Effector memory CD4-positive, alpha-beta T cell (primary cell): ENCODE measurements at regions not wholly inside any gene's neighbourhood (a gene's known extent, or its start where the extent isn't known, plus 50 kb on each side); places are given as distances from the start of the nearest gene placed in this dataset.

Experiments used
- DNase-seq, 3 donors: peaks; one replicate each; pipeline ENCODE4 v3.0.0-alpha.2; 2020
- H3K27ac ChIP-seq: 2 replicates; pipeline ENCODE4 v1.7.0; 2013; ENCODE audit warnings: mild to moderate bottlenecking, low read length, moderate library complexity; ENCODE audit not compliant: insufficient read depth, poor library complexity, severe bottlenecking
- H3K27me3 ChIP-seq: replicated peaks from 2 replicates; pipeline ENCODE4 v1.7.0; 2013; ENCODE audit warnings: mild to moderate bottlenecking, low read length; ENCODE audit not compliant: insufficient read depth, control insufficient read depth, poor library complexity, severe bottlenecking
- H3K36me3 ChIP-seq: 2 replicates; pipeline ENCODE4 v1.7.0; 2013; ENCODE audit warnings: mild to moderate bottlenecking, low read length, moderate library complexity; ENCODE audit not compliant: control insufficient read depth, insufficient read depth
- H3K4me1 ChIP-seq: 2 replicates; pipeline ENCODE4 v1.7.0; 2013; ENCODE audit warnings: low read length, mild to moderate bottlenecking; ENCODE audit not compliant: control insufficient read depth, insufficient read depth, poor library complexity, severe bottlenecking
- H3K4me3 ChIP-seq: 2 replicates; pipeline ENCODE4 v1.7.0; 2013; ENCODE audit warnings: low read length, low read depth, mild to moderate bottlenecking; ENCODE audit not compliant: insufficient read depth, poor library complexity, severe bottlenecking
- H3K9me3 ChIP-seq: 2 replicates; pipeline ENCODE4 v1.7.0; 2013; ENCODE audit warnings: mild to moderate bottlenecking, low read length, moderate library complexity; ENCODE audit not compliant: control insufficient read depth

- no peak overlapping the region for H3K27ac ChIP-seq
- H3K36me3 ChIP-seq = no peaks in the 10 kb centered on the region
- no peaks in the 10 kb centered on the region for H3K27me3 ChIP-seq
- no peak overlapping the region for H3K4me3 ChIP-seq
- DNase-seq = peak in 1 of 3 donors; percentile 1
- H3K4me1 ChIP-seq = no peaks in the 10 kb centered on the region
- no peaks in the 10 kb centered on the region for H3K9me3 ChIP-seq
These were observed 475.9 kb upstream of the CCL2 start for GRCh38 chr17:33779234-33779591.

- Histone ChIP-seq H3K9me3 (no peaks in the 10 kb centered on the region), H3K4me3 (no peak overlapping the region), H3K27me3 (no peaks in the 10 kb centered on the region), H3K27ac (no peak overlapping the region), H3K36me3 (no peaks in the 10 kb centered on the region), H3K4me1 (no peaks in the 10 kb centered on the region)
- DNase-seq = no peak
These were observed 469.8 kb upstream of the CCL2 start for GRCh38 chr17:33785281-33785680.

- Histone ChIP-seq H3K27ac (no peak overlapping the region), H3K36me3 (no peaks in the 10 kb centered on the region), H3K9me3 (no peaks in the 10 kb centered on the region), H3K4me3 (no peak overlapping the region), H3K27me3 (no peaks in the 10 kb centered on the region), H3K4me1 (no peaks in the 10 kb centered on the region)
- no peak for DNase-seq
These were observed 468.6 kb upstream of the CCL2 start for GRCh38 chr17:33786478-33786877.

GRCh38 chr17:33789658-33790057, 465.4 kb upstream of the CCL2 start:
- Histone ChIP-seq H3K27me3 (no peaks in the 10 kb centered on the region), H3K36me3 (no peaks in the 10 kb centered on the region), H3K9me3 (no peaks in the 10 kb centered on the region), H3K4me1 (no peaks in the 10 kb centered on the region), H3K27ac (no peak overlapping the region), H3K4me3 (no peak overlapping the region)
- DNase-seq = no peak

GRCh38 chr17:33797181-33797580, 457.9 kb upstream of the CCL2 start:
- no peak overlapping the region for H3K4me3 ChIP-seq
- H3K36me3 ChIP-seq = no peaks in the 10 kb centered on the region
- H3K9me3 ChIP-seq = no peaks in the 10 kb centered on the region
- H3K27me3 ChIP-seq = no peaks in the 10 kb centered on the region
- no peaks in the 10 kb centered on the region for H3K4me1 ChIP-seq
- no peak for DNase-seq
- no peak overlapping the region for H3K27ac ChIP-seq

- no peak for DNase-seq
- no peaks in the 10 kb centered on the region for H3K36me3 ChIP-seq
- no peak overlapping the region for H3K4me3 ChIP-seq
- no peak overlapping the region for H3K27ac ChIP-seq
- no peaks in the 10 kb centered on the region for H3K4me1 ChIP-seq
- no peaks in the 10 kb centered on the region for H3K9me3 ChIP-seq
- no peaks in the 10 kb centered on the region for H3K27me3 ChIP-seq
These were observed 456.8 kb upstream of the CCL2 start for GRCh38 chr17:33798308-33798707.

DNA sequence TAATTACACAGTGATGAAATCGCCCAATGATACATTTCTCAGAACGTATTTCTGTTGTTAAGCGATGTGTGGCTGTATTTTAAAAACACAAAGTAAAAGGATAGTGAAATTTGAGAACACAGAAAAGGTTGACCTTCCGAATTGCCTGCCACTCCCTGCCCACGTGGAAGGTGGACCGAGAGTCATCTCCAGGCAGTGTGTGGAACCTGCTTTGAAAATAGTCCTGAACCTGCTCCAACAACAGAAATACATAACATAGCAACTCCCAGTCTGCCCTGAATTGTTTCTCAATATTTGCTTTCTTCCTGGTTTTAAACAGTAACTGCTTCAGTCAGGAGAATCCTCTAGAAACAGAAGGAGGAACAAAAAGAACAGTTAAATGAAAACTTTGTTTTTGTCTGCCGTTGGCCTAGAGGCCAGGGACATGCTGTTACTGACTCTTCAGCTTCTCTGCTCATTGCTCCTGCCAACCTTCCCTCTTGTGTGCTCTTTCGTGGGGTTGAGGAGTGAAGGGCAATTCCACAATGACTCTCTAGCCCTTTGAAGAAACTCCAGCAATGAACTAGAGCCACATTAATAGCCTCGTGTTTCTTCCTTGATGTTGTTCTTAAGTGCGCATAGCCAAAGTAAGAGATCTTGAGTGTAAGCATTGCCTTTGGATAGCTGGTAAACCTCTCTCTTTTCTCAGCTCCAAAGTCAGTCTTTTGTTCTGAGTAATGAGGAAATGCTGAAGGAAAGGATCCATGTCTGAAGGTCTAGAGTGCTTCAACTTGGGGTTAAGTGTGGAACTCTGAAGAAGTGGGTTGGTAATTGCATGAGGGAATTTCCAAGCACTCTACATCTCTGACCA, 452.5 kb upstream of the CCL2 start:
- H3K9me3 ChIP-seq = no peaks in the 10 kb centered on the region
- no peak for DNase-seq
- H3K27me3 ChIP-seq = no peaks in the 10 kb centered on the region
- H3K27ac ChIP-seq = no peak overlapping the region
- no peaks in the 10 kb centered on the region for H3K4me1 ChIP-seq
- no peaks in the 10 kb centered on the region for H3K36me3 ChIP-seq
- H3K4me3 ChIP-seq = no peak overlapping the region

DNA sequence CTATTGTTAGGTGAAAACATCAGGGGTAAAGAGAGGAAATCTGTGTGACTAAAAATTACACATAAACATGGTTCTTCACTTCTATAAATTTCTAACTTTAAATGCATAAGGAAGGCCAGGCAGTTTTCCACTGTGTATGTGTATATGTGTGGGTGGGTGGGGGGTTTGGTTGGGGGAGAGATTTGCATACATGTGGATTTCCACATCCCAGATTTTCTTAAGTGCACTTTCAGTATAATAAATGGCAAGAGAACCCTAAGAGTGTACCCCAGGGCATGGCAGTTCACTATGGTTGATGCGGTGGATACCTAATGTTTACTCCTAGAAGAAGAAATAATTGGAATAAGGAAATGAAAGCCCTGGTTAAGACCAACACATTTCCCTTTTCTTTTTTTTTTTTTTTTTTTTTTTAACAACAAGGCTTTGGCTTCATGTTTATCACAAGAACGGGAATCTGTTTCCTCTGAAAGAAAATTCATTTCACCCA, 451.8 kb upstream of the CCL2 start:
- Histone ChIP-seq H3K36me3 (no peaks in the 10 kb centered on the region), H3K27me3 (no peaks in the 10 kb centered on the region), H3K4me1 (no peaks in the 10 kb centered on the region), H3K4me3 (no peak overlapping the region), H3K9me3 (no peaks in the 10 kb centered on the region), H3K27ac (no peak overlapping the region)
- no peak for DNase-seq

- Histone ChIP-seq H3K27me3 (no peaks in the 10 kb centered on the region), H3K27ac (no peak overlapping the region), H3K9me3 (no peaks in the 10 kb centered on the region), H3K36me3 (no peaks in the 10 kb centered on the region), H3K4me1 (no peaks in the 10 kb centered on the region), H3K4me3 (no peak overlapping the region)
- no peak for DNase-seq
These were observed 451.4 kb upstream of the CCL2 start for GRCh38 chr17:33803686-33804085.

DNA sequence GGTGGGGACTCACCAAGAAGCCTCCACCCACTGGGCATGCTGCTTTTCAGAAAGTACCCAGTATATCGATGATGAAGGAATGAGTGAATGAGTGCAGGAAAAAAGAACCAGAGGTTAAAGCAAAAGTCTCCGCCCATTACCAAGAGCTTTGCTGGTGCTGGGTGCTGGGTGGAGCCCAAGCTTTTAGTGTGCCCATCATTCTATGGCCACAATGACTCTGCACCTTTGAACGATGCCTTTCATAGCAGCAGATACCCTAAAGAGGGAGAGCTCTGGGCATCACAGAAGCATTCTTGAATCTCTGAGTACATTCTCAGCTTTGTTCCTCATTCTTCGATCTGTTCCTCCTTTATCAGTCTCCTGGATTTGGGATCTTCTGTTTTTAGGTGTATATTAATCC, 450.7 kb upstream of the CCL2 start:
- no peak for DNase-seq
- no peak overlapping the region for H3K4me3 ChIP-seq
- H3K27ac ChIP-seq = no peak overlapping the region
- no peaks in the 10 kb centered on the region for H3K27me3 ChIP-seq
- H3K9me3 ChIP-seq = no peaks in the 10 kb centered on the region
- H3K36me3 ChIP-seq = no peaks in the 10 kb centered on the region
- H3K4me1 ChIP-seq = no peaks in the 10 kb centered on the region
